GM23338 (cell line): ENCODE measurements at regions not wholly inside any gene's neighbourhood (a gene's known extent, or its start where the extent isn't known, plus 50 kb on each side); places are given as distances from the start of the nearest gene placed in this dataset.

Experiments used
- ATAC-seq: fragments of 200-7000 bp; cut with Tn5 transposase; 3 replicates; pipeline ENCODE4 v1.9.1; 2020
- DNase-seq: peaks from one replicate; pipeline ENCODE4 v3.0.0-alpha.2; 2015; ENCODE audit warnings: low spot score
- H2AFZ ChIP-seq: fragments of 200-600 bp; sonication (generic); 2 replicates; pipeline ENCODE4 v1.8.0; 2016; ENCODE audit warnings: antibody characterized with exemption, mild to moderate bottlenecking, moderate library complexity
- H3F3A ChIP-seq: fragments of 200-600 bp; sonication (generic); replicated peaks from 2 replicates; pipeline ENCODE4 v1.8.0; 2017; ENCODE audit warnings: antibody characterized with exemption, mixed run types, low read depth
- H3K27ac ChIP-seq: fragments of 200-600 bp; sonication (generic); 2 replicates; pipeline ENCODE4 v1.6.1; 2016; ENCODE audit warnings: low read depth
- H3K27me3 ChIP-seq: fragments of 200-600 bp; sonication (generic); 2 replicates; pipeline ENCODE4 v1.8.0; 2016; ENCODE audit warnings: mild to moderate bottlenecking, mixed run types, moderate library complexity; ENCODE audit not compliant: insufficient read depth
- H3K36me3 ChIP-seq: fragments of 200-600 bp; sonication (generic); 2 replicates; pipeline ENCODE4 v1.8.0; 2016; ENCODE audit warnings: mild to moderate bottlenecking; ENCODE audit not compliant: insufficient read depth
- H3K4me1 ChIP-seq: fragments of 200-600 bp; sonication (generic); 2 replicates; pipeline ENCODE4 v1.8.0; 2016; ENCODE audit warnings: mild to moderate bottlenecking, moderate library complexity; ENCODE audit not compliant: insufficient read depth
- H3K4me2 ChIP-seq: fragments of 200-600 bp; sonication (generic); 2 replicates; pipeline ENCODE4 v1.7.1; 2017; ENCODE audit warnings: mixed run types
- H3K4me3 ChIP-seq: fragments of 200-600 bp; sonication (generic); 2 replicates; pipeline ENCODE4 v1.6.1; 2016; ENCODE audit warnings: mixed run types
- H3K79me2 ChIP-seq: fragments of 200-600 bp; sonication (generic); replicated peaks from 2 replicates; pipeline ENCODE4 v1.8.0; 2017; ENCODE audit warnings: mild to moderate bottlenecking; ENCODE audit not compliant: insufficient read depth
- H3K9me2 ChIP-seq: fragments of 200-600 bp; sonication (generic); 2 replicates; pipeline ENCODE4 v1.8.0; 2017; ENCODE audit not compliant: insufficient read depth
- H4K20me1 ChIP-seq: fragments of 200-600 bp; sonication (generic); replicated peaks from 2 replicates; pipeline ENCODE4 v1.8.0; 2017; ENCODE audit warnings: mild to moderate bottlenecking; ENCODE audit not compliant: insufficient read depth
- H3K27ac Mint-ChIP-seq: 2 replicates; pipeline ENCODE4 v1.8.0; 2020; ENCODE audit warnings: inconsistent platforms, mild to moderate bottlenecking, moderate library complexity, mixed read lengths
- H3K27me3 Mint-ChIP-seq: 3 replicates; pipeline ENCODE4 v1.8.0; 2022; ENCODE audit warnings: low read depth, mild to moderate bottlenecking, moderate library complexity, mixed read lengths, inconsistent platforms; ENCODE audit not compliant: insufficient read depth, poor library complexity
- H3K36me3 Mint-ChIP-seq: 3 replicates; pipeline ENCODE4 v1.8.0; 2021; ENCODE audit warnings: low read depth, mild to moderate bottlenecking, inconsistent platforms, moderate library complexity, mixed read lengths
- H3K4me1 Mint-ChIP-seq: 3 replicates; pipeline ENCODE4 v1.8.0; 2020; ENCODE audit warnings: mild to moderate bottlenecking, inconsistent platforms, mixed read lengths
- H3K4me3 Mint-ChIP-seq: 3 replicates; pipeline ENCODE4 v1.8.0; 2021; ENCODE audit warnings: moderate library complexity, mild to moderate bottlenecking, inconsistent platforms, mixed read lengths
- H3K9me3 Mint-ChIP-seq: 3 replicates; pipeline ENCODE4 v1.8.0; 2020; ENCODE audit warnings: moderate library complexity, mild to moderate bottlenecking, inconsistent platforms, mixed read lengths
- CREB1 ChIP-seq: fragments of 250-450 bp; sonication (Bioruptor Pico); IDR thresholded peaks from 2 replicates; pipeline ENCODE4 v1.5.0; 2020; ENCODE audit warnings: low read depth, mild to moderate bottlenecking, moderate library complexity
- EZH2 ChIP-seq: fragments of 200-600 bp; sonication (generic); IDR thresholded peaks from one replicate; pipeline ENCODE4 v1.8.0; 2017; ENCODE audit warnings: antibody characterized with exemption, mild to moderate bottlenecking, low read depth; ENCODE audit not compliant: unreplicated experiment
- EZH2phosphoT487 ChIP-seq: fragments of 200-600 bp; sonication (generic); IDR thresholded peaks from one replicate; pipeline ENCODE4 v1.8.1; 2018; ENCODE audit warnings: antibody characterized with exemption; ENCODE audit not compliant: unreplicated experiment
- JUNB ChIP-seq: IDR thresholded peaks from one replicate; pipeline ENCODE4 v1.6.1; 2016; ENCODE audit warnings: antibody characterized with exemption; ENCODE audit not compliant: unreplicated experiment
- NANOG ChIP-seq: IDR thresholded peaks from 2 replicates; pipeline ENCODE4 v1.6.1; 2016; ENCODE audit warnings: antibody characterized with exemption, borderline replicate concordance
- POLR2AphosphoS5 ChIP-seq: IDR thresholded peaks from 2 replicates; pipeline ENCODE4 v1.6.1; 2016; ENCODE audit warnings: antibody characterized with exemption, low read depth
- REST ChIP-seq: IDR thresholded peaks from one replicate; pipeline ENCODE4 v1.6.1; 2018; ENCODE audit warnings: antibody characterized with exemption; ENCODE audit not compliant: unreplicated experiment
- ZNF114 ChIP-seq: fragments of 250-450 bp; sonication (Bioruptor Pico); IDR thresholded peaks from 2 replicates; pipeline ENCODE4 v1.5.0; 2020; ENCODE audit warnings: mild to moderate bottlenecking, moderate library complexity
- ZNF331 ChIP-seq: fragments of 250-450 bp; sonication (Bioruptor Pico); IDR thresholded peaks from 2 replicates; pipeline ENCODE4 v1.5.0; 2020; ENCODE audit warnings: low read depth, mild to moderate bottlenecking, moderate library complexity
- TF ChIP-seq, protein P1 (sequence below): IDR thresholded peaks from 2 replicates; pipeline ENCODE4 v1.6.1; 2016; ENCODE audit warnings: antibody characterized with exemption
- TF ChIP-seq, protein P2 (sequence below), 2 experiments: fragments of 200-600 bp in 1 of 2; sonication (generic) in 1 of 2; conservative IDR thresholded peaks; 2 replicates each; pipeline versions ENCODE4 v1.5.1 to v1.6.1; 2016 to 2017; ENCODE audit warnings: antibody characterized with exemption in 2 of 2, low read depth in 2 of 2, mild to moderate bottlenecking in 2 of 2, moderate library complexity in 1 of 2

DNA sequence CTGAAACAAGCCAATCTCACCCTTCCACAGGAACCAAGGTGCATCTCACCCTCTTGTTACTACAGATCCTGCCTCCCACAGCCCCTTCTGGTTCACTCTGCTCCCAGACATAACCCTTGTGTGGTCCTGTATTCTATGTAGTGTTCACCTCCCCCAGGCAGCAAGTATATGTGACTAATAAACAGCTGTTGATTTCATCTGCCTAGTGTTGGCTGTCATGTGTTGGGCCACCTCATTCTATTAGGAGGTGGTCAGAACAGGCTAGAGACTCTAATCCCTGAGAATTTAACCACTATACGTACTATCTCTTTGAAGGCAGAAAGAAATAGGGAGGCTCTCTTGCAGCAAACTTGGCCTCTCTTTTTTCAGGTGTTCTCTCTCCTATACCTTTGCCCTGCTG lies 134.3 kb upstream of the RPL34 start:
- H3K4me1 ChIP-seq = no peaks in the 10 kb centered on the region
- no peak overlapping the region for H3K27ac Mint-ChIP-seq
- TF ChIP-seq NANOG (no peak), JUNB (no peak), REST (no peak), EZH2phosphoT487 (no peak), POLR2AphosphoS5 (no peak), CREB1 (CRISPR knock-in tag) (no peak), EZH2 (no peak), ZNF114 (no peak)
- TF ChIP-seq, protein P1, sequence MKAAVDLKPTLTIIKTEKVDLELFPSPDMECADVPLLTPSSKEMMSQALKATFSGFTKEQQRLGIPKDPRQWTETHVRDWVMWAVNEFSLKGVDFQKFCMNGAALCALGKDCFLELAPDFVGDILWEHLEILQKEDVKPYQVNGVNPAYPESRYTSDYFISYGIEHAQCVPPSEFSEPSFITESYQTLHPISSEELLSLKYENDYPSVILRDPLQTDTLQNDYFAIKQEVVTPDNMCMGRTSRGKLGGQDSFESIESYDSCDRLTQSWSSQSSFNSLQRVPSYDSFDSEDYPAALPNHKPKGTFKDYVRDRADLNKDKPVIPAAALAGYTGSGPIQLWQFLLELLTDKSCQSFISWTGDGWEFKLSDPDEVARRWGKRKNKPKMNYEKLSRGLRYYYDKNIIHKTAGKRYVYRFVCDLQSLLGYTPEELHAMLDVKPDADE = no peak
- TF ChIP-seq, protein P2, sequence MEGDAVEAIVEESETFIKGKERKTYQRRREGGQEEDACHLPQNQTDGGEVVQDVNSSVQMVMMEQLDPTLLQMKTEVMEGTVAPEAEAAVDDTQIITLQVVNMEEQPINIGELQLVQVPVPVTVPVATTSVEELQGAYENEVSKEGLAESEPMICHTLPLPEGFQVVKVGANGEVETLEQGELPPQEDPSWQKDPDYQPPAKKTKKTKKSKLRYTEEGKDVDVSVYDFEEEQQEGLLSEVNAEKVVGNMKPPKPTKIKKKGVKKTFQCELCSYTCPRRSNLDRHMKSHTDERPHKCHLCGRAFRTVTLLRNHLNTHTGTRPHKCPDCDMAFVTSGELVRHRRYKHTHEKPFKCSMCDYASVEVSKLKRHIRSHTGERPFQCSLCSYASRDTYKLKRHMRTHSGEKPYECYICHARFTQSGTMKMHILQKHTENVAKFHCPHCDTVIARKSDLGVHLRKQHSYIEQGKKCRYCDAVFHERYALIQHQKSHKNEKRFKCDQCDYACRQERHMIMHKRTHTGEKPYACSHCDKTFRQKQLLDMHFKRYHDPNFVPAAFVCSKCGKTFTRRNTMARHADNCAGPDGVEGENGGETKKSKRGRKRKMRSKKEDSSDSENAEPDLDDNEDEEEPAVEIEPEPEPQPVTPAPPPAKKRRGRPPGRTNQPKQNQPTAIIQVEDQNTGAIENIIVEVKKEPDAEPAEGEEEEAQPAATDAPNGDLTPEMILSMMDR (conservative IDR thresholded peaks at IDR 0.05; ENCODE audit: low read depth in 2 of 2) = no peak
- no peaks in the 10 kb centered on the region for H4K20me1 ChIP-seq
- no peaks in the 10 kb centered on the region for H3K4me1 Mint-ChIP-seq
- H3K36me3 ChIP-seq = no peaks in the 10 kb centered on the region
- no peak overlapping the region for H3K4me2 ChIP-seq
- no peaks in the 10 kb centered on the region for H3F3A ChIP-seq
- H3K4me3 Mint-ChIP-seq = no peak overlapping the region
- no peak overlapping the region for H3K27ac ChIP-seq
- H3K9me2 ChIP-seq = no peaks in the 10 kb centered on the region
- no peaks in the 10 kb centered on the region for H3K79me2 ChIP-seq
- no peak for ATAC-seq
- H2AFZ ChIP-seq = no peak overlapping the region
- no peaks in the 10 kb centered on the region for H3K9me3 Mint-ChIP-seq
- no peaks in the 10 kb centered on the region for H3K36me3 Mint-ChIP-seq
- H3K27me3 ChIP-seq = no peaks in the 10 kb centered on the region
- H3K4me3 ChIP-seq = no peak overlapping the region
- H3K27me3 Mint-ChIP-seq = peaks cover 3% of the 10 kb centered on the region
- DNase-seq = no peak

- H3K4me1 ChIP-seq = no peaks in the 10 kb centered on the region
- H3K4me3 Mint-ChIP-seq = no peak overlapping the region
- no peaks in the 10 kb centered on the region for H4K20me1 ChIP-seq
- no peaks in the 10 kb centered on the region for H3K36me3 ChIP-seq
- H3K27ac ChIP-seq = no peak overlapping the region
- H3K9me3 Mint-ChIP-seq = no peaks in the 10 kb centered on the region
- H3K36me3 Mint-ChIP-seq = no peaks in the 10 kb centered on the region
- H3K27ac Mint-ChIP-seq = no peak overlapping the region
- DNase-seq (no peak), ATAC-seq (no peak)
- no peaks in the 10 kb centered on the region for H3F3A ChIP-seq
- no peak for TF ChIP-seq ZNF331 (CRISPR knock-in tag)
- no peak for TF ChIP-seq JUNB
- no peaks in the 10 kb centered on the region for H3K27me3 ChIP-seq
- H3K9me2 ChIP-seq = no peaks in the 10 kb centered on the region
- no peaks in the 10 kb centered on the region for H3K79me2 ChIP-seq
- H2AFZ ChIP-seq = no peak overlapping the region
- no peak overlapping the region for H3K4me2 ChIP-seq
- H3K27me3 Mint-ChIP-seq = peaks cover 3% of the 10 kb centered on the region
- no peaks in the 10 kb centered on the region for H3K4me1 Mint-ChIP-seq
- H3K4me3 ChIP-seq = no peak overlapping the region
Observed at GRCh38 chr4:108484187-108484586, 136.2 kb upstream of the RPL34 start.
